Stimulated activated CD8-positive, alpha-beta memory T cell treated with anti-CD3 and anti-CD28 coated beads, Interleukin-7, amount 100 ng/mL, for 1 hour (primary cell): ENCODE measurements at regions not wholly inside any gene's neighbourhood (a gene's known extent, or its start where the extent isn't known, plus 50 kb on each side); places are given as distances from the start of the nearest gene placed in this dataset.
"Not testable (repeated sequence)": the region's sequence is repeated elsewhere in the genome, so short reads cannot be mapped to it uniquely, and the experiment has no call there.

Source experiments
- DNase-seq, 2 donors: peaks; one replicate each; pipeline ENCODE4 v3.0.0-alpha.2; 2020; ENCODE audit warnings: low read depth in 2 of 2

DNA sequence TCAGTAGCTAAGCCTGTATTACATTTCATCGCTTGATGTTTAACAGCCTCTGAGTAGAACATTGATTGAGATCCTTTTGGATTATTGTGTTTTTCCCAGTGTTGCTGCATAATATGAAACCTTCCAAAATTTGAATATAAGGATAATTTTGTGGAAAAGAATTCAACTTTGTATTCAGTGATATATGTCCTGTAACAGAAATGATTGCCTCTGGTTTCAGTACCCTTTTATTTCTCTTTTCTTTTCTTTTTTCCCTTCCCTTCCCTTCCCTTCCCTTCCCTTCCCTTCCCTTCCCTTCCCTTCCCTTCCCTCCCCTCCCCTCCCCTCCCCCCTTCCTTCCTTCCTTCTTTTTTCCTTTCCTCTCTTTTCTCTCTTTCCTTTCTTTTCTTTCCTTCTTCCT is 74.6 kb downstream of the UTRN start:
- DNase-seq, result no peak

DNA sequence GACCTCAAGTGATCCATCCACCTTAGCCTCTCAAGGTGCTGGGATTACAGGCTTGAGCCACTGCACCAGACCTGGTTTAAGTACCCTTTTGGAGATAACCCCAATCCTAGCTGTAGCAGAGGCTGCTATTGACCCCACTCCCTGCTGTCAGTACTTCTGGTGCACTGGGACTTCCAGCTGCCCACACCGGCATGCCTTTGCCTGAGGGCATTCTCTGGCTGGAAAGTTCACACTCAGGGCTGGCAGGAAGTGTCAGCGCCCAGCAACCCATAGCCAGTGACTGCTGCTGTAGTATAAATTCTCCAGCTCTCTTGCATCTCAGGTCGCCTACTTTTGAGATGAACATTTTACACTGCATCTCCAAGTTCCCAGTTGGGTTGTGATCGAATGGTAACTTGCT is 75.3 kb downstream of the UTRN start:
- DNase-seq, result no peak

GRCh38 chr6:144361016-144361415 is 75.9 kb downstream of the UTRN start:
- DNase-seq, result no peak

DNA sequence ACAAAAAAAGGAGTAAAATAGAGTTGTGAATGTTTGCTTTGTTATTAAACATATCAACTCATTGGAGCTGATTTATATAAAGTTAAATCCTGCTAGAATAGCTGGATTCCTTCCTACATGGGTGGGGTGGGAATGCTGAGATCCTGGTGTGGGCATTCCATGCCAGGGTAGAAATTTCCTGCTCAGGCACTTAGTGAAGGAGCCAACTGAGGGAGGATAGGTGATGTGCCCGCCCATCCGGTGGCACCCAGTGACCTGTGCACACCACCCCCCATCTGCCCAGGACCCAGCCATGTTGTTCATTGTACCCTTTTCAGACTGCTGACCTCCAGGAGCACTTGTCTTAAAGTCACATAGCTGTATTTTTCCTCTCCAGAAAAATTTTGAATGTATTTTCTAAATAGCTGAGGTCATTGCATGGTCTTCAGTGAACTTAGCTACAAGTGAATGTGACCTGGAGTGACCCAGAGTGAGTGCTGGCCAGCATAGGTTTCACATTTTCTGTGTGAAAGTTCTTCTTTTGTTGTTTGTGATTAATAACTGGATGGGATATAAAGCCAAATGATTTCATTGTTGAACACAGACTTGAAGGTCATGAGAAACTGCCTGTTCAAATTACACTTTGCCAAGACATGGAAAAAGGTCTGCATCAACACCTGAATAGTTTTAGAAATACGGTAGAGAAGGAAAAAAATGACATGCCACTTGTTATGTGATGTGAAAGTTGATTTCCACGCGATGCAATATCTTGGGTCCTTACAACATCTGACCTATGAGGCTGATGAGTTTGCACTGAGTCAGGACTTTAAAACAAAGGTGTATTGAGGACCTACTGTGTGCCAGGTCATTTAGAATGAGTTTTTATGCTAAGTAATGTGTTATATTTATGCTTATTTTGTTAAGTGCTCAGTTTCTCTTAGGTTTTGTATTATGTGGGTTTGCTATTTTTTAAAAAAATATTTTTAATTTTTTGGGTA is 77.2 kb downstream of the UTRN start:
- DNase-seq, result no peak

- DNase-seq, result no peak
These were observed 79.1 kb downstream of the UTRN start for GRCh38 chr6:144364208-144364720.

DNA sequence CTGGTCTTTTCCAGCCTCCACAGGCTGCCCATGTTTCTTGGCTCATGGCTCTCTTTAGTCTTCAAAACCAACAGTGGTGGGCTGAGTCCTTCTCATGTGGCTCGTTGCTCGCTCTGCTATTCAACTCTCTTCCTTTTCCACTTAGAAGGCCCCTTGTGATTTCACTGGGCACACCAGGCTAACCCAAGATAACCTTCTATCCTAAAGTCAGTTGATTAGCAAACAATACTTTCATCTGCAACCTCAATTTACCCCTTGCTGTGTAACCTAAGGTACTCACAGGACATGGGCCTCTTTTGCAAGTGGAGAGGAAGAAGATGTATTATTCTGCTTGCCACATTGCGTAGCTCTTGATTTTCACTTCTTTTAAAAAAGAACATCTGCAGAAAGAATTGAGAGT is 79.6 kb downstream of the UTRN start:
- DNase-seq, result no peak

DNA sequence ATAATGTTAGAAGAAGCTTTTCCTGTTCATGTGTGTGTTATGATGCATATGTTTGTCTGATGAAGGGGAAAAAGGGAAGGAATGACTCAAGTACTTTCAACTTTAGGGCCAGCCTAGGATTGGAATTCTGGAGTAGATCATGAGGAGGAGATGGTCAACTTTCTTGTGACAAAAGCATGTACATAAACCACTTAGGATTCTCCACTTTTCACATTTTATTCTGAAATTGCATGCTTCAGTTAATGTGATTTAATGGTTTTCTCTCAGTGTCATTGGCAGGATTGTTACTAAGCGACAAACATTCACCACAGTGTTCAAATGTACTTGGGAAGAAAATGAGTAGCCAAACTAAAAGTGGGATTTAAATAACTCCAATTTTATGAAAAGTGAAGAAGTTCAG is 80.1 kb downstream of the UTRN start:
- DNase-seq, result no peak

GRCh38 chr6:144369696-144370095 is 84.6 kb downstream of the UTRN start:
- not testable (repeated sequence) for DNase-seq

DNA sequence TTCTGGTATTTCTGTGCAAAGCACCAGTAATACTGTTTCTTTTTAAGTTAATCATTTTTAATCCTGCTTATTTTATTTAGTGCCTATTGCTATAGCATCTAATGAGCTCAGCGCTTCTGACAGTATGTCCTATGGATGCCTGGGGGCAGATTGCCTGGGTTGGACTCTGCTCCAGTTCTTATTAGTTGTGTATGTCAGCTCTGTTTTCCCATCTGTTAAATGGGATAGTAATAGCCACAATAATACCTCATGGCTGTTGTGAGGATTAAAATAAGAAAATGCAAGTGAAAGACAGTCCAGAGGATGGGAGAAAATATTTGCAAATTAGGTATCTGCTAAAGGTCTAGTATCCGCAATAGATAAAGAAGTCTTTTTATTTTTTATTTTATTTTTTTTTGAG is 87.0 kb downstream of the UTRN start:
- no peak for DNase-seq

DNA sequence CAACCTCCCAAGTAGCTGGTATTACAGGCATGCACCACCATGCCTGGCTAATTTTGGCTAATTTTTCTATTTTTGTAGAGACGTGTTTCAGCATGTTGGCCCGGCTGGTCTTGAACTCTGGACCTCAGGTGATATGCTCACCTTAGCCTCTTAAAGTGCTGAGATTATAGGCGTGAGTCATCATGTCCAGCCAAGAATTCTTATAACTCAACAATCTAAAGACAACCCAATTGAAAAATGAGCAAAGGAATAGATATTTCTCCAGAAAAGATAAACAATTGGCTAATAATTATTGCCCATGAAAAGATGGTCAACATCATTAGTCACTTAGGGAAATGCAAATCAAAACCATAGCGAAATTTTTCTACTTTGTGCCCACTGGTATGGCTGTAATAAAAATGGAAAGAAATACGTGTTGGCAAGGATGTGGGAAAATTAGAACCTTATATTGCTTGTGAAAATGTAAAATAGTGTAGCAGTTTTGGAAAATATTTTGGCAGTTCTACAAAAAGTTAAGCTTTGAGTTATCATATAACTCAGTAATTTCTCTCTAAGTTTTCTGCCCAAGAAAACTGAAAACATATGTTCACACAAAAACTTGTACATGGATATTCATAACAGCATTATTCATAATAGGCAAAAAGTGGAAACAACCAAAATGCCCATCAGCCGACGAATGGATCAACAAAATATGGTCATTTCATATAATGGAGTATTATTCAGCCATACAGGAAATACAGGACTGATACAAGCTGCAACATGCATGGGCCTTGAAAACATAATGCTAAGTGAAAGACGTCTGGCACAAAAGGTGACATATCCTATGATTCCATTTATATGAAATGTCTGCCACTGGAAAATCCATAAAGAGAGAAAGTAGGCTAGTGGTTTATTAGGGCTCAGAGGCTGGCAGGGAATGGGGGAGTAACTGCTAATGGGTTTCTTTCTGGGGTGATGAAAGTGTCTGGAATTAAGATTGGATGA is 87.8 kb downstream of the UTRN start:
- no peak for DNase-seq

- DNase-seq, result not testable (repeated sequence)
These were observed 89.4 kb downstream of the UTRN start for GRCh38 chr6:144374525-144374924.

DNA sequence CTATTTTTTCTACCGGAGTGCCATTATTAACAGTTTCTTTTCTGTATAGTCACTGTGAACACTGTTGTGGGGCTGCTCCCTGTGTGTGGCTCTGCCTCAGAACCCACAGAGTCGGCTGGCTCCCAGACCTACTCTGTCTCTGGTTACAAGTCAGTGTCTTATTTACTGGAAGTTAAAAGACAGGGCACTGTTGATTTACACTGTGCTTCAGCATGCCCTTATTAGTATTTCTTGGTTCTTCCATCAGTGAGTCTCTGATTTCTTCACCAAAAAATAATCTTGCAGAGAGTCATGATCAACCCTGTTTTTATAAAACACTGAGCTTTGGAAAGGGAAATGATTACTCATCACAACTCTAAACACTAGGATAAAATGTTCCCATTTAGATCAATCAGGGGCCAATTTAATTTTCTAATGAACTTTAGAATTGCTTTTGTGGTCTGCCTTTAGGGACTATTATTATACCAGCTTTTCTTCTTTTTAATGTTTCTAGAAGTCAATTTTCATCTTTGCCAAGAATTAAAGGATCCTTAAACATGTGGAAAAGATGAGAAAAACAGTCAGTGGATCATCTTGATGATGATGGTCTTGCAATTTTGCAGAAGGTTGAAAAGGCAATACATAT is 92.6 kb downstream of the UTRN start:
- no peak for DNase-seq

DNA sequence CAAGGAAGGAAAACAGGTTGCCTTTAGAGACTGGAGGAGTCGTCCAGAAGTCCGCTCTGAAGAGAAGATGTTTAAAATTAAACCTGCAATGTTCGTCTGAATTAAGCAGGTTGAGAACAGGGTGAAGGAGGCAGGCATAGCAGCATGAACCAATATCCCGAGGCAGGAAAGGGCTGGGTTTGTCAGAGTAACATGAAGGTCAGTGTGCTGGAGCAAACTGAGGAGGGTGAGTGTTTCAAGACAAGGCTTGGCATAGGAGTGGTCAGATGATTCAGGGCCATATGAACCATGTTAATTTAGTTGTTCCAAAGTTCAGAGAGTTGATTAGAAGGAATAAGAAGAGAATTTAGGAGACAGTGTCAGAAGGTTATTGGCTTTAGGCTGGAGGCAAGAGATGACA is 93.3 kb downstream of the UTRN start:
- DNase-seq, result no peak

DNA sequence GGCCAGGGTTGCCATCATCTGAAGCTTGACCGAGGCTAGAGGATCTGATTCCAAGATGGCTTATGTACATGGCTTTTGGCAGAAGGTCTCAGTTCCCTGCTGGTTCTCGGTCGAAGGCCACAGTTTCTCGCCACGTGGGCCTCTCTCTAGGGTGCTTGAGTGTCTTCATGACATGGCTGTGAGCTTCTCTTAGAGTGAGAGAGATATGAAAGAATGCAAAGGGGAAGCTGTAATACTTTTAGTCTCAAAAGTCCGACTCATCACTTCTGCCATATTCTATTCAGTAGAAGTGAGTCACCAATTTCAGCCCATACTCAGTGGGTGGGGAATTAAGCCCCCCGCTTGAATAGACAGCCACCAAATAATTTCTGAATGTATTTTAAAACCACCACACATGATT is 94.2 kb downstream of the UTRN start:
- DNase-seq, result no peak

DNA sequence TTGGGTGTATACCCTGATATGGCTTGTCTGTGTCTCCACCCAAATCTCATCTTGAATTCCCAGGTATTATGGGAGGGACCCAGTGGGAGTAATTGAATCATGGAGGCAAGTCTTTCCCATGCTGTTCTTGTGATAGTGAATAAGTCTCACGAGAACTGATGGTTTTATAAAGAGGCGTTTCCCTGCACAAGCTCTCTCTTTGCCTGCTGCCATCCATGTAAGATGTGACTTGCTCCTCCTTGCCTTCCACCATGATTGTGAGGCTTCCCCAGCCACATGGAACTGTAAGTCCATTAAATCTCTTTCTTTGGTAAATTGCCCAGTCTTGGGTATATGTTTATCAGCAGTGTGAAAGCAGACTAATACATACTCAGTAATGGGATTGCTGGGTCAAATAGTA is 96.4 kb downstream of the UTRN start:
- not testable (repeated sequence) for DNase-seq

DNA sequence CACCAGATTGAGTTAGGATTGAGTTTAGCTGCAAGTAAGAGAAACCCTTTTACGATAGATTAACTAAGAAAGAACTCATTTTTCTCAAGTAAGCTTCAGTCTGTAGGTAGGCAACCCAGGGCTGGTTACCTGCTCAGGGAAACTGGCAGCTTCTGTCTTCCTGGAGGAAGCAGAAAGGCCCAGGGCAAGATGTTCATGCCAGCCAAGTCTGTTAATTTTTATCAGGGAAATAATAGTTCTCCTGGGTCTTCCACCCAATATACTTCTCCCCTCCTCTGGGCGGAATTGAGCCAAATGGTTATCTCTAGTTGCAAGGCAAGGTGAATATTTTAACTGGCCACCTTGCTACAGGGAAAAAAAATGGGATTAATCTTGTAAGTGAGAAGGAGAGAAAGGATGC is 98.2 kb downstream of the UTRN start:
- DNase-seq, result no peak

GRCh38 chr6:144384427-144384826 is 99.3 kb downstream of the UTRN start:
- no peak for DNase-seq

- not testable (repeated sequence) for DNase-seq
These were observed 104.3 kb downstream of the UTRN start for GRCh38 chr6:144389474-144389873.

DNA sequence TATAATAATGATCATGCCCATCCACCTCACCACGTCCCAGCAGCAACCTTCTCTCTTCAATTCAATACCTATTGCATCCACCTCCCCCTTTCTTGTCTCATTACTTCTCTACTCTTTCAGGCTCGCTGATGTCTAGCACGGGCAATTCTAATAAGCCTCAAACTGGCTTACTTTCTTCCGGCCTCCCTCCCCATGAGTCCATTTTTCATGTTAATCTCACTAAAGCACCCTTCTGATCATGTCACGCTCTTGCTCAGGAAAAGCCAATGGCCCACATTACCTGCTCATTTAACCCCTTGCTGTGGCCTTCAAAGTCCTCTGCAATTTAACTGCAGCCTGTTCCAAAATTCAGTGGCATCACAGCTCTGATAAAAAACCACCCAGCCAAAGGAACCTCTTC is 105.1 kb downstream of the UTRN start:
- no peak for DNase-seq

DNA sequence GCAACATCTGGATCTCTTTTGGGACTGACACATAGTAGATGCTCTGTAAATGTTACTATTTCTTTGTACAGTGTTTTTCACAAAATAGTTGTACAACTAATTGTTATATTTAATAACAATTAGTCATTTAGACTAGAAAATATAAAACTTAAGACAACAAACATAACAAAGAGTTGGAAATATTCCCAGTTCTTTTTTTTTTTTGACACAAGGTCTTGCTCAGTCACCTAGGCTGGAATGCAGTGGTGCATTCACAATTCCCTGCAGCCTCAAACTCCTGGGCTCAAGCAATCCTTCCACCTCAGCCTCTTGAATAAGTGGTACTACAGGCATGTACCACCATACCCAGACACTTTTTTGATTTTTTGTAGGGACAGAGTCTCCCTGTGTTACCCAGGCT is 105.8 kb downstream of the UTRN start:
- DNase-seq, result no peak

DNA sequence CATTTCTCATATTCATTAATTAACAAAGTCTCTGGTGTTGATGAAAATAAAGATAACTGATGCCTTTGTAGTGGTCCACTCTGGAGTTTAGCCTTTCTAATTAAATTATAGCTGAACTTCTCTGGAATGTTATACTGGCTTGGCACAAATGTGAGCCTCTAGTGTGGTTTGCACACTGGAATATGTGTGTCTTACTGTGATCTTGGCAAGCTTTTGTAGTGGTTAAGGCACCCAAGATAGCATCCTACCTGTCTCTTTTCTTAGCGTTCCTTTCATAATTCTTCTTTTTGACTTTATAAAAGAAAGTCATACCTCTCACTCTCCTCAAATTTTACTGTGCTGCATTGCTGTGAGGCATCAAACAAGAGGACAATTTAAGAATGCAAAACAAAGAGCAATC is 107.4 kb downstream of the UTRN start:
- DNase-seq, result no peak

DNA sequence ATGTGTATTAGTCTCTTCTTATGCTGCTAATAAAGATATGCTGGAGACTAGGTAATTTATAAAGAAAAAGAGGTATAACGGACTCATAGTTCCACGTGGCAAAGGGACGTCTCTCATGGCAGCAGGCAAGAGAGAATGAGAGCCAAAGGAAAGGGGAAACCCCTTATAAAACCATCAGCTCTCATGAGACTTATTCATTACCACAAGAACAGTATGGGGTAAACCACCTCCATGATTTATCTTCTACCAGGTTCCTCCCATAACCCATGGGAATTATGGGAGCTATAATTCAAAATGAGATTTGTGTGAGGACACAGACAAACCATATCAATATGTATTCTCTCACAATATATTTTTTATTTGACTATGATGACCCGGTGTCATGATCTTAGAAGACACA is 109.1 kb downstream of the UTRN start:
- no peak for DNase-seq
